T-helper 1 cell treated with Interleukin-12 subunit alpha and Interleukin-12 subunit beta and Interleukin-4 antibody, amounts not matched to agents 30 ng/mL and 1 ng/mL, for 36 hours (primary cell): ENCODE measurements at regions not wholly inside any gene's neighbourhood (a gene's known extent, or its start where the extent isn't known, plus 50 kb on each side); places are given as distances from the start of the nearest gene placed in this dataset.

ENCODE experiments used
- intact Hi-C: fragments of 100-400 bp; cut with micrococcal nuclease; formaldehyde crosslinking; loops from one replicate; pipeline ENCODE4 v1.15.1; 2024

GRCh38 chr1:95990033-95990432 is 731.6 kb upstream of the PTBP2 start:
- intact Hi-C loops: no loop called here

- intact Hi-C loops: no loop called here
Measured at GRCh38 chr1:95991787-95992520, 729.6 kb upstream of the PTBP2 start.

DNA sequence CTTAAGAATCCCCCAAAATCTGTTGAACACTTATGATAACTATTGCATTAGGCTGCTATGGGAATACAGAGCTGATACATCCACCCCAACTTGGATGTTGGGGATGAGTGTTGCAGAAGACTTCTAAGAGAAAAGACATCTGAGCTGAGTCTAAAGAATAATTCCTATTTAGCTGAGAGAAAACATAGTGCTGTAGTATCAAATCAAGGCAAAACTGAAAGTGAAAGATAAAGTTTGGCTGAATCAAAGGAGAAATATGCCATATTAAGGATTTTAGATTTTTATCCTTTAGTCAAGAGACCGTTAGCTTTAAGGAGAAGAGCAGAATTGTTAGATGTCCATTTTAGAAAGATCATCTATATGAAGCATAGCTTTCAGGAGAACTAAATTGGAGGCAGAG is 726.9 kb upstream of the PTBP2 start:
- intact Hi-C loops: no loop called here

DNA sequence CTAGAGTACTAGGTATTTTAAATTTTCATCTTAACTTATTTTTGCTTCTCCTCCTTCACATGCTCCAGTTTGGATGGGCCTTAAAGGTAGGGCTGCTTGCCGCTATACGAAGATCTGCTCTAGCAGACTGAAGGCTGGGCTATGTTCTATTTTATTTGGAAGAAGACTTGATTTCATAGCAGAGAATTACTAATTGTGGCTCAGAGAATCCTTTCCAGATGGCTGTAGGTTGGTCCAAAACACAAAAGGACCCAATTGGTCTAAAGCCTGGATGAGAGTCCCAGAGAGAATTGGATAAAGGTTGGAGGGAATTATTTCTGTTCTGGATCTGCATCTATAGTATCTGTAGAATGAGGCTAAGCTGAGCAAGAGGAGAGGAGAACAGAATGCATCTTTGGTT is 719.4 kb upstream of the PTBP2 start:
- intact Hi-C loops: no loop called here

DNA sequence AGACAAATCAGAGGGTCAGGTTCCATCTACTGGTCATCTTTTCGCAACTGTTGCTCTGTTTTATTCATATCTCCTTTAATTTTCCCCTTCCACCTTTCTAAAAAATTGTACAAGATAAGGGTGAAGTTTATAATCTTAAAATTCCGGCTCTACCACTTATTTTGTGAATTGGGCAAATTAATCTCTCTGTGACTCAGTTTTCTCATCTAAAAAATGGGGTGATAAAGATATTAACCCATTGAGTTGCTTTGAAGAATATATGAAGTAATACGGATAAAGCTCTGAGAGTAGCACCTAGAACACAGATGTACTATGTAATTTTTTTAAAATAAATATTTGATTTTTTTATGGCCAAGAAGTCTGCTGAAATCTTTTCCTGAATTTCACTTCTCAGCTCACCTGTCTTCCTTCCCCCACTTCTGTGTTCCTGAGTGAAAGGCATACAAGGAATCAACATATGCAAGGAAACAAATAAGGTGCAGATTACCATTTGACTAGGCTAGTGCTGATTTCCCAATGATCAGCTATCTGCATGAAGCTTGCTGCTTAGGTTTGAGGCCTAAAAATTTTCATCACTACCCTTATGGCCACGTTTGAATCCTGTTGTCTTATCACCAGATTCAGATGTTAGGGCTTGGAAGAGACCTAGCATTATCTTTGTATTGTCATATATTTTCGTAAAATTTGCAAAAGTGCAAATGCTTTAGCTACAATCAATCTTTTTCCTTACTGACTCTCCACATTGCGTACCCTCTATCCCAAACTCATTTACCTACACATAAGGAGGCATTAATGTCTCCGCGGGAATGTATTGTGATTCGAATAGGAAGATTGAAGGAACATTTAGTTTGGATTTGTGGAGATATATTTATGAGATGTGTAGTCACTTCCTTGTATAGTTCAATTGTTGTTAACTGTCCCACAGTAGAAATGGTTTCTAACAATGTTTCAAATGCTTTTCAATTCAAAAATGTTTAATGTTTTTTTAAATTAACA is 718.3 kb upstream of the PTBP2 start:
- intact Hi-C loops: no loop called here

DNA sequence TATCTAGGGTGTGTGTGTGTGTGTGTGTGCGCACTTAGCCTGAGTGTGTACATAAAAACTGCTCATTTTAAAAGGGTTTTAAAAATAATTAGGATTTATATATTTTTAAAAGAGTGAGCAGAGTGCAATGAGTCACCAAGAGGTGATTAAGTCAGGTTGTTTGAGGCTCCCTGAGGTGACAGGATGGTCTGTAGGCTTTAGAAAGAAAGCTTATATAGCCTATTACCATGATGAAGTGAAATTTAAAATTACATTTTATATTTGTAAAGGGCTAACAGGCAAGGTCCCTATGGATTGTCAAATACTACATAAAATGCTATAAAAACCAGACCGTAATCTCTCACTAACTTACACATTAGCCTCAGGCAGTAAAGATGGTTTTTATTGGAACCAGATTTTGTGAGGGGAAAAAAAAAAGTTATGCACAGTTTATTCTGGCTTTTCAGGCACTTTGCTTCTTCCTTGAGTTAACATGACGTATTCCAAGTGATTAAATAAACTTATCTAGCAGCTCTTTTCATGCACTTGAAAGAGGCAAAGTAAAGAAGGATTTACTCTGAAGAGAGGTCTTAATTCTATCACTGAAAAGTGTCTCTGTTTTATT is 711.7 kb upstream of the PTBP2 start:
- intact Hi-C loops: no loop called here

DNA sequence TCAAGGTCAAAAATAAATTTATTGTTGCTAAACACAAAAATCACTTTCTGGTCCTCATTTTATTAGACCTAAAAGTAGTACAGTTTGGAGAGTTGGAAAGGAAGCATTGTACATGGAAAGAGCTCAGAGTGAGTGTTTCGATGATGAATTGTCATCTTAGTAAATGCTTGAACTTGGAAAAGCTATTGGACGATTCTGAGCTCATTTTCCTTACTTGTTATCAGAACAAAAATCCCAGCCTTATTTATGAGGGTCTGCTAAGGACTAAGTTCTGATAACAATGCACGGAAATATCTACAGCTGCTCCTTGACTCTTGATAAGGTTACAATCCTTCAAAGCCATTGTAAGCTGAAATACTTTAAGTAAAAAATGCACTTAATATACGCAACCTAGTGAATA is 710.0 kb upstream of the PTBP2 start:
- intact Hi-C loops: no loop called here

DNA sequence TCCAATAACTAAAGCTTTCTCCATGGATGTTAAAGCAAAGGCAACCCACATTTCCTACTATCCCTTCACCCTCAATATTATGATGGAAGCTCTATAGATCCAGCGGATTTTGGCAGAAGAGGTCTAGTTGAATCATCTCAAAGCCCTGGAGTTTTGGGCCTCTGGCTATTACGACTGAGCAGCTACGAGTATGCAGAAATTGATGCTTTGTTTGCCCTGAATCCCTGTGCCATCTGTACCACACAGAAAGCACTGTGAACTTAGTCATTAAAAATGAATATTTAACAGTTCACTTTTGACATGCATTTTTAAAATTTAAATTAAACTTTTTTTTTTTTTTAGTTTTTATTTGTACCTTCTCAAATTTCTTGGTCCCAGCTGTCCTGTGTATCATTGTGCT is 705.4 kb upstream of the PTBP2 start:
- intact Hi-C loops: no loop called here

- intact Hi-C loops: no loop called here
Measured at GRCh38 chr1:96020378-96020777, 701.2 kb upstream of the PTBP2 start.

DNA sequence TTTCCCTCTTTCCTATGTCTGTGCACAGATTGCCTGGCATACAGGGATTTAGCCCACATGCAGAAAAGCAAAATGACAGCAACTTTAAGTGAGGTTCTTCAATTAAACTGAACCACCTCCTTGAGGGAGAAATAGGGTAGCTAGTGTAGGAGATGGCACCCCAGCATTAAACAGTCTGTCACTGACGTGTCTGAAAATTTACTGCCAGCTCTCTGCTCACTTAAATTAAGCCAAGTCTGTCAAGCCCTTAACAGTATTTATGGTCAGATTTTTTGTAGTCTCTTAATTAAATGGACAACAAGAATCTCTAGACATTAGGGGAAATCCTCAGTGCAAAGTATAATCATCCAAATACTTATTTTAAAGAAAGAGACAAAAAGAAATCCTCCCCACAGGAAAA is 696.5 kb upstream of the PTBP2 start:
- intact Hi-C loops: no loop called here

DNA sequence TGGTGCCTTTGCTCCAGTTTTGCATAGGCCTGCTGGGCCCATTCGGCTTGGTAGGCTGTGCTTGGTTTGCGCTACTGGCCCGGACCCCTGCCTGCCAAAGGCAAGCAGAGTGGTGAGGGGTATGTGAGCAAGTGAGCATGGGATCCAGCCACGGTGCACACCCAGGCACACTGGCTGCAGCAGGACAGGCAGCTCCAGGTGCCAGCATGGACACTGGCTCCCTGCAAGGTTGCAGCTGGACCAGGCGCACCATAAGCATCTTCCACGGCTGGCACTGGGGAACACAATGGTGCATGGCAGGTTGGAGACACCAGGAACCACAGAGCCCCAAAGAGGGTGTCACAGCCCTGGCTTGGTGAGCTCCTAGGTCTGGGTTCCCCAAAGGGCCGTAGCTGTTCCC is 693.5 kb upstream of the PTBP2 start:
- intact Hi-C loops: no loop called here

GRCh38 chr1:96030312-96030711 is 691.3 kb upstream of the PTBP2 start:
- intact Hi-C loops: no loop called here

DNA sequence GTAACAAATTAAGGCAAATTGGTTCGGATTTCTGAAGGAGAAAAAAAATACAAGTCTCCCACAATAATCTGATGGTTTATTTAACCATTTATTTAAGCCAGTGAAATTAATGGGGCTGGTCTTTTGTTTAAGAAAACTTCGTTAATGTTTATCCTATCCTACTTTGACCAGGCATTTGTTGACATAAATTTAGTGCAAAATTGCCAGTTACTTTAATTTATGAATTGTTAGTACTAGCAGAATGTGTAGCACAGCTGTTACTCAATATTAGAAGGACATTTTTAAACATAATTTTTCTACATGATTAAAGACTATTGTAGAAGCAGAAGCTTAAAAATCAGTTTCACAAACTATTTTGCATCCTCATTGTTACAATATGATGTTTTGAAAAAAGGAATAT is 687.6 kb upstream of the PTBP2 start:
- intact Hi-C loops: no loop called here

DNA sequence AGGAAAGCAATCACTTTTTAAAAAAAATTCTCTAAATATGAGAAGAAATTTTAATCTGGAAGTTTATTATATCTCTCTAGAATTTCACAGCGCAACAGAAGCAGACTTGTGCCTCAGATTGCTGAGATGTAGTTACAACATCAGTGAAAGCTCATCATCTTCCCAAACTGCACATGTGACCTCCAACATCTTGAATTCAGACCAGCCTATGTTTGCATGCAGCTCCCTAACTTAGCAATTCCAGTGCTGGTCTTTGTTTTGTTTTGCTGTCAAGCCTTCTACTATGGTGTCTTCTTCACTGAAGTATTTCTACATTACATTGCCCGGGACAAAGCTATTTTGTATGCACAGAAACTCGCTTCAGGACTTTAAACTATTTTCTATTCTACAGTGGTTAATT is 684.8 kb upstream of the PTBP2 start:
- intact Hi-C loops: no loop called here

GRCh38 chr1:96038636-96039035 is 682.9 kb upstream of the PTBP2 start:
- intact Hi-C loops: no loop called here

- intact Hi-C loops: no loop called here
Measured at GRCh38 chr1:96039910-96040309, 681.7 kb upstream of the PTBP2 start.

GRCh38 chr1:96041470-96041869 is 680.1 kb upstream of the PTBP2 start:
- intact Hi-C loops: no loop called here

GRCh38 chr1:96048572-96049212 is 672.9 kb upstream of the PTBP2 start:
- intact Hi-C loops: no loop called here

DNA sequence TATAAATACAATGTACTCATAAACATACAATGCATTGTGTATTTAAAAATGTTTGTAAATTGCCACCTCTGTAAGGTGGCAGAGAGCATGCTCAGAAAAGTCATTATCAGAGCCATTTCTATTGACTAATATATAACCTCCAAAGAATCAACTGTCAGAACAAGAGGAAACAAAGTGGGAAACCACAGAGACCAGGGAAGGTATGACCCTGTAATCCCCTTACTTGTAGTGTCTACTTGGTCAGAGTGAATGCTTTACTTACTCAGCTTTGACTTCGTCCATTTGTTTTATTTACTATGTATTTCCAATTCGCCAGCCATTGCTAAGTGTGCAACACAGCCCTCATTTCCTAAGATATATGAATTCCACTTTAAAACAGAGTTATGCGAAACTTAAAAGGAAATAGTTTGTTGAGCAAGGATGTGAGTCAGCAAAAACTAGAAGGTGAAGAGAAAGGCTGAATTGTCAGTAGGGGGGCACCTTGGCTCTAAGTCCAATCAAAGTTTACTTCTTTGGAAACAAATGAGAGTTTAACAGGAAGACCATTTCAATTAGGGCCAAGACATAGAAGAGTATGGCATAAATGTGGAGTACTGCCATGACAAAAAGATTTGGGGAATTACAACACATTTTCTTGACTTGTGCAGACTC is 671.7 kb upstream of the PTBP2 start:
- intact Hi-C loops: no loop called here

DNA sequence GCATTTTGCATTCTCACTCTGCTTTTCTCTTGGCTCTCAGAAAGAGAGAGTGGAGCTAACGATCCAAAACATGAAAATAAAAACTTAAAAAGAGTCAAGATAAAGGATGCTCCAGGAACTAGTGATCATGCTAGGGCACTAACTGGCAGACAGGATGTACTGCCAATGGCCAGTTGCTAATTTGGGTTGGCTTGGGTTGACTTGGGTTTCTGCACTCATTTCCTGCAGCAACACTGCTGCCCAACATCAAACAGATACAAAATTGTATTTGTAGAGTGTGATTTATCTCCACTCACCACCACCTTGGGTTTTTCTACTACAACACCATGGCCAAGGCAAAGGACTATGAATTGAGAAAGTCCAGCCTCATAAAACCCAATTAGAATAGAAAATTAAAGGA is 662.3 kb upstream of the PTBP2 start:
- intact Hi-C loops: no loop called here

DNA sequence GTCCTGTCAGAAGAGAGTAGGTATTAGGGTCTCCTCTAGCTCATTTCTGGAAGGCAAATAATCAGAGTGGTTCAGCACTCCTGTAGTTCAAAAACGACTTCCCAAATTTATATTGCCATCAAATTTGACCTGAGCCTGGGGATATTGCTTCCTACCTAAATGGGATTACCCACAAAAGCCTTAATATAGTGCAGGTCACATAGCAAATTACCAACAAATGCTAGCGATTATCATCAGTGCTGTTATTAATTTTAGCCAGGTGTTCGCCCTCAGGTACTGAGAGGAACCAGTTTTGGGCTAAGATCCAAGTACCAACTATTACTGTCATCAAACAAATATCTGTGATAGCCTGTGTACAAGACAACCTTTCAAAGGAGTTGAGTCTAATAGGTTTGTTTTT is 661.8 kb upstream of the PTBP2 start:
- intact Hi-C loops: no loop called here
